ENCODE measurements at regions not wholly inside any gene's neighbourhood (a gene's known extent, or its start where the extent isn't known, plus 50 kb on each side); places are given as distances from the start of the nearest gene placed in this dataset.

- no peak for TF ChIP-seq CTCF (IDR thresholded peaks at IDR 0.05; ENCODE audit: low read depth, low read length, poor library complexity, severe bottlenecking)
- no peak for TF ChIP-seq EZH2phosphoT487 (IDR thresholded peaks at IDR 0.05; ENCODE audit: borderline replicate concordance, low read length)
Observed at GRCh38 chr5:136467632-136468031, 102.3 kb upstream of the TRPC7 start.

All from DOHH2 (cell line).